ENCODE measurements at regions not wholly inside any gene's neighbourhood (a gene's known extent, or its start where the extent isn't known, plus 50 kb on each side); places are given as distances from the start of the nearest gene placed in this dataset.

DNA sequence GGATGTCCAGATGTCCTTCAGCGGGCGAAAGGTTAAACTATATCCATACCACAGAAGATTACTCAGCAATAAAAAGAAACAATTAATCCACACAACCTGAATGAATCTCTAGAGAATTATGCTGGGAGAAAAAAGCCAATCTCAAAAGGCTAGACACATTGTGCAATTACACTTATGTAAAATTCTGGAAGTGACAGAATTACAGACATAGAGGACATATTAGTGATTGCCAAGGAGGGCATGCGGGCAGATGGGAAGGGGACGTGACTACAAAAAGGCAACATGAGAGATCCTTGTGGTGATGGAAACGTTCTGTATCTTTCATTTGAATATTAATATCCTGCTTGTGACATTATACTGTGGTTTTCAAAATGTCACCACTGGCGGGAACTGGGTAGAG is 103.5 kb upstream of the BMAL1 start:
- TF ChIP-seq NFIC (IDR thresholded peaks at IDR 0.05): no peak
- TF ChIP-seq TEAD4 (IDR thresholded peaks at IDR 0.05): no peak
- TF ChIP-seq CEBPB (IDR thresholded peaks at IDR 0.05): no peak
- no peak for TF ChIP-seq YY1 (IDR thresholded peaks at IDR 0.05; ENCODE audit: low read depth)
- TF ChIP-seq RAD21 (IDR thresholded peaks at IDR 0.05; ENCODE audit: low read depth): no peak
- no peak for TF ChIP-seq FOXM1 (IDR thresholded peaks at IDR 0.05; ENCODE audit: borderline replicate concordance, low read depth)
- no peak for TF ChIP-seq CREB1 (IDR thresholded peaks at IDR 0.05; ENCODE audit: low read depth)
- TF ChIP-seq, protein P1, sequence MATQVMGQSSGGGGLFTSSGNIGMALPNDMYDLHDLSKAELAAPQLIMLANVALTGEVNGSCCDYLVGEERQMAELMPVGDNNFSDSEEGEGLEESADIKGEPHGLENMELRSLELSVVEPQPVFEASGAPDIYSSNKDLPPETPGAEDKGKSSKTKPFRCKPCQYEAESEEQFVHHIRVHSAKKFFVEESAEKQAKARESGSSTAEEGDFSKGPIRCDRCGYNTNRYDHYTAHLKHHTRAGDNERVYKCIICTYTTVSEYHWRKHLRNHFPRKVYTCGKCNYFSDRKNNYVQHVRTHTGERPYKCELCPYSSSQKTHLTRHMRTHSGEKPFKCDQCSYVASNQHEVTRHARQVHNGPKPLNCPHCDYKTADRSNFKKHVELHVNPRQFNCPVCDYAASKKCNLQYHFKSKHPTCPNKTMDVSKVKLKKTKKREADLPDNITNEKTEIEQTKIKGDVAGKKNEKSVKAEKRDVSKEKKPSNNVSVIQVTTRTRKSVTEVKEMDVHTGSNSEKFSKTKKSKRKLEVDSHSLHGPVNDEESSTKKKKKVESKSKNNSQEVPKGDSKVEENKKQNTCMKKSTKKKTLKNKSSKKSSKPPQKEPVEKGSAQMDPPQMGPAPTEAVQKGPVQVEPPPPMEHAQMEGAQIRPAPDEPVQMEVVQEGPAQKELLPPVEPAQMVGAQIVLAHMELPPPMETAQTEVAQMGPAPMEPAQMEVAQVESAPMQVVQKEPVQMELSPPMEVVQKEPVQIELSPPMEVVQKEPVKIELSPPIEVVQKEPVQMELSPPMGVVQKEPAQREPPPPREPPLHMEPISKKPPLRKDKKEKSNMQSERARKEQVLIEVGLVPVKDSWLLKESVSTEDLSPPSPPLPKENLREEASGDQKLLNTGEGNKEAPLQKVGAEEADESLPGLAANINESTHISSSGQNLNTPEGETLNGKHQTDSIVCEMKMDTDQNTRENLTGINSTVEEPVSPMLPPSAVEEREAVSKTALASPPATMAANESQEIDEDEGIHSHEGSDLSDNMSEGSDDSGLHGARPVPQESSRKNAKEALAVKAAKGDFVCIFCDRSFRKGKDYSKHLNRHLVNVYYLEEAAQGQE (IDR thresholded peaks at IDR 0.05; ENCODE audit: low read depth): no peak
- TF ChIP-seq TAF1 (IDR thresholded peaks at IDR 0.05; ENCODE audit: low read depth): no peak
- TF ChIP-seq, protein P2, sequence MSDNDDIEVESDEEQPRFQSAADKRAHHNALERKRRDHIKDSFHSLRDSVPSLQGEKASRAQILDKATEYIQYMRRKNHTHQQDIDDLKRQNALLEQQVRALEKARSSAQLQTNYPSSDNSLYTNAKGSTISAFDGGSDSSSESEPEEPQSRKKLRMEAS (IDR thresholded peaks at IDR 0.05): no peak
- no peak for TF ChIP-seq EP300 (IDR thresholded peaks at IDR 0.05; ENCODE audit: borderline replicate concordance)
